Gastrocnemius medialis (tissue), 4 donors: ENCODE measurements at regions not wholly inside any gene's neighbourhood (a gene's known extent, or its start where the extent isn't known, plus 50 kb on each side); places are given as distances from the start of the nearest gene placed in this dataset.

Experiments used
- ATAC-seq, 2 donors: fragments of 150-250 bp; one replicate each; pipeline ENCODE4 v1.9.1; 2016
- DNase-seq, 2 donors: peaks; one replicate each; pipeline ENCODE4 v3.0.0-alpha.2; 2019
- H3K27ac ChIP-seq, 4 donors: fragments of 200-600 bp; sonication (generic); 1 replicate in 1 of 4; 2 replicates in 3 of 4; pipeline ENCODE4 v1.5.1; 2016 to 2018; ENCODE audit warnings: mild to moderate bottlenecking in 2 of 4, moderate library complexity in 1 of 4
- H3K27me3 ChIP-seq, 3 donors: fragments of 200-600 bp; sonication (generic) in 2 of 3; 1 replicate in 1 of 3; 2 replicates in 2 of 3; pipeline versions ENCODE4 v1.5.1 to v1.6.0; 2016 to 2019; ENCODE audit warnings: mild to moderate bottlenecking in 1 of 3, moderate library complexity in 1 of 3
- H3K36me3 ChIP-seq, 2 donors: fragments of 200-600 bp; sonication (generic) in 1 of 2; one replicate each; pipeline ENCODE4 v1.5.1; 2017 to 2018
- H3K4me1 ChIP-seq, 2 donors: fragments of 200-600 bp; sonication (generic) in 1 of 2; one replicate each; pipeline ENCODE4 v1.5.1; 2016 to 2017; ENCODE audit warnings: mild to moderate bottlenecking in 2 of 2
- H3K4me3 ChIP-seq, 4 donors: fragments of 200-600 bp; sonication (generic) in 3 of 4; 1 replicate in 1 of 4; 2 replicates in 3 of 4; pipeline ENCODE4 v1.5.1; 2016 to 2019; ENCODE audit warnings: mild to moderate bottlenecking in 2 of 4
- H3K9me3 ChIP-seq, 3 donors: fragments of 200-600 bp; sonication (generic) in 2 of 3; 1 replicate in 1 of 3; 2 replicates in 2 of 3; pipeline ENCODE4 v1.5.1; 2016 to 2019
- POLR2A ChIP-seq, 2 donors: fragments of 450-650 bp; IDR thresholded peaks; one replicate each; pipeline ENCODE4 v1.6.1; 2017; ENCODE audit warnings: antibody characterized with exemption in 2 of 2, mild to moderate bottlenecking in 2 of 2, moderate library complexity in 2 of 2
- in situ Hi-C, 4 donors: fragments of 200-750 bp; cut with MboI; loops; one replicate each; pipeline versions ENCODE4 v1.15.0 to v1.8.0; 2017; ENCODE audit warnings: low sequenced_read_pairs in 4 of 4
- intact Hi-C: fragments of 100-400 bp; cut with DNase I; formaldehyde crosslinking; loops from one replicate; pipeline ENCODE4 v1.15.1; 2023; ENCODE audit warnings: low total_unique reads
- TF ChIP-seq, protein P1 (sequence below), 5 experiments: fragments of 450-650 bp in 3 of 5; fragments of 200-600 bp in 2 of 5; sonication (generic) in 2 of 5; IDR thresholded peaks in 4 of 5; conservative IDR thresholded peaks in 1 of 5; 1 replicate in 4 of 5; 2 replicates in 1 of 5; pipeline ENCODE4 v1.5.1; 2016 to 2019; ENCODE audit warnings: antibody characterized with exemption in 5 of 5, mild to moderate bottlenecking in 3 of 5, moderate library complexity in 3 of 5

DNA sequence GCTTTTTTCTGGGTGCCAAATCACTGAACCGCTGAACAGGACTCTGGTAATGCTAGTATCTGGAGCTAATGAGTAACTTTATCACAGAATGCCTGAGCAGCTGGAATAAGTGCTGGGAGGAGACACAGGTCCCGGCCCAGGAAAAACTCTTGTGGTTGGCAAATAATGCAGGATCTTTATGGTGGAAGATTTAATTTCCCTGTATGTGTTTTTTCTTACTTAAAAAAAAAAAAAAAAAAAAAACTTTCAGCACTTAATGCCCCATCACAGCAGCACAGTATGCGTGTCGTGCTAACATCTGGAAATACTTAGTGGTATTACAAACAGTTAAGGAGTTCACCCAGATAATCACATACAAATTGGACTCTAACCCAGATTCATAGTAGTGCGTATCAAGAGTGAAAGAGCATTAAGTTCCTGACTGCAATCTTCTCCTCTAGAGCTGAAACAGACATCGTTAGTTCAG is 220.7 kb downstream of the TOMM20 start:
- Histone ChIP-seq H3K36me3 (no peaks in the 10 kb centered on the region), H3K27ac (peak overlapping the region in 1 of 4 donors; percentile 27), H3K9me3 (no peaks in the 10 kb centered on the region), H3K4me1 (peaks cover 9 to 12% of the 10 kb centered on the region in 2 donors), H3K4me3 (no peak overlapping the region), H3K27me3 (no peaks in the 10 kb centered on the region)
- intact Hi-C loops: no loop called here
- TF ChIP-seq POLR2A (IDR thresholded peaks at IDR 0.05): no peak
- TF ChIP-seq, protein P1, sequence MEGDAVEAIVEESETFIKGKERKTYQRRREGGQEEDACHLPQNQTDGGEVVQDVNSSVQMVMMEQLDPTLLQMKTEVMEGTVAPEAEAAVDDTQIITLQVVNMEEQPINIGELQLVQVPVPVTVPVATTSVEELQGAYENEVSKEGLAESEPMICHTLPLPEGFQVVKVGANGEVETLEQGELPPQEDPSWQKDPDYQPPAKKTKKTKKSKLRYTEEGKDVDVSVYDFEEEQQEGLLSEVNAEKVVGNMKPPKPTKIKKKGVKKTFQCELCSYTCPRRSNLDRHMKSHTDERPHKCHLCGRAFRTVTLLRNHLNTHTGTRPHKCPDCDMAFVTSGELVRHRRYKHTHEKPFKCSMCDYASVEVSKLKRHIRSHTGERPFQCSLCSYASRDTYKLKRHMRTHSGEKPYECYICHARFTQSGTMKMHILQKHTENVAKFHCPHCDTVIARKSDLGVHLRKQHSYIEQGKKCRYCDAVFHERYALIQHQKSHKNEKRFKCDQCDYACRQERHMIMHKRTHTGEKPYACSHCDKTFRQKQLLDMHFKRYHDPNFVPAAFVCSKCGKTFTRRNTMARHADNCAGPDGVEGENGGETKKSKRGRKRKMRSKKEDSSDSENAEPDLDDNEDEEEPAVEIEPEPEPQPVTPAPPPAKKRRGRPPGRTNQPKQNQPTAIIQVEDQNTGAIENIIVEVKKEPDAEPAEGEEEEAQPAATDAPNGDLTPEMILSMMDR (IDR thresholded peaks at IDR 0.05 in 4 of 5, conservative IDR thresholded peaks at IDR 0.05 in 1 of 5): no peak
- ATAC-seq (peak in 1 of 2 donors; percentile 26), DNase-seq (no peak)
- in situ Hi-C loops: no loop called here

DNA sequence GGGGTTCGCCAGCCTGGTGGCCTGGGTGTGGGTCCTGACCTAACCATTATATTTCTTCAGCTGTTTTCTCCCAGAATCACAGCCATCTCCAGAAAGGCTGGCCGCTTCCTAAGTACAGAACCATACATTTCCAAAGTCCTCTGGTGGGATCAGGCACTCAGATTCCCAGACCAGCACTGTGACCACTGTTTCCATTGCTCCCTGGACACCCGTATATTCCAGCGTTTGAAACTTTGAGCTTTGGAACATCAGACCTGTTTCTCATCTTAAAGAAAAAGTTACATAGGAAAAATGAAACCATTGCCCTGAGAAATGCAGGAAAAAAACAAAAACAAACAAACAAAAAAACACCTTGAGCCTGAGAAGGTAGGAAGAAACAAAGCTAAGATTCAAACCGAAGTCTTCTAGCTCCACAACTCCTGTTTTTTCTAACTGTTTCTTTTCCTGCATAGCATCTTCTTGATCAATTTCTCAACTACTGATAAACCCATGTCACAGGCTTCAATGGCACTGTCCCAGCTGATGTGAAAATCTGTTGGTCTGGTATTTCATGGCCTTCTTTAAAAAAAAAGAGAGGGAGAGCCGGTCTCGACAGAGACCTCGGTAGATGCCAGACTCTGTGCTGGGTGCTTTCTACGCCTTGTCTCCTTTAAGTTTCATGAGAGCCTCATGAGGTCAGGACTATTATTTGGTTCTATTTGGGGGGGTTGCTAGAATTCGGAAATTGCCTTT is 221.3 kb downstream of the TOMM20 start:
- intact Hi-C loops (no loop called here), in situ Hi-C loops (no loop called here)
- DNase-seq (no peak), ATAC-seq (no peak)
- H3K9me3 ChIP-seq: no peaks in the 10 kb centered on the region
- peaks cover 4 to 6% of the 10 kb centered on the region in 2 donors for H3K4me1 ChIP-seq
- no peak overlapping the region for H3K27ac ChIP-seq
- no peak overlapping the region for H3K4me3 ChIP-seq
- H3K36me3 ChIP-seq: no peaks in the 10 kb centered on the region
- TF ChIP-seq, protein P1 (IDR thresholded peaks at IDR 0.05 in 4 of 5, conservative IDR thresholded peaks at IDR 0.05 in 1 of 5): no peak
- TF ChIP-seq POLR2A (IDR thresholded peaks at IDR 0.05): no peak
- no peaks in the 10 kb centered on the region for H3K27me3 ChIP-seq

DNA sequence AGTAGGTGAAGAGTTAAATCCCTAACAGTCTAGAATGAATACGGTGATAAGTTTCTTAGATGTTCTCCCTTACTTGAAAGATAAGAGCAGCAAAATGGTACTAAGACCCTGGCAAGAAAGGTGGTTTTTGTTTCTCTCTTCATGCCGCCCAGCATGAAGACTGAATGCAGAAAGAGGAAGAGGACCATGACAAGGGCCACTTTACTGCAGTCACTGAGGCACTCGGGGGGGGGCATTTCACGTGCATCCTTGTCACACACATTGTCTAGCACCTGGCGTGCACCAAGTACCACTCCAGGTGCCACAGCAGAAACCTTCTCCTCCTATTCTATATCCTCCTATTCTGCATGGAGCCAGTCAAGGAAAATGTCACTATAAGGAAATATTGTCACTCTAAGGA is 222.0 kb downstream of the TOMM20 start:
- H3K36me3 ChIP-seq: no peaks in the 10 kb centered on the region
- no peak overlapping the region for H3K27ac ChIP-seq
- intact Hi-C loops (no loop called here), in situ Hi-C loops (no loop called here)
- ATAC-seq: no peak
- TF ChIP-seq, protein P1 (IDR thresholded peaks at IDR 0.05 in 4 of 5, conservative IDR thresholded peaks at IDR 0.05 in 1 of 5): no peak
- no peak for TF ChIP-seq POLR2A (IDR thresholded peaks at IDR 0.05)
- DNase-seq: no peak
- no peak overlapping the region for H3K4me3 ChIP-seq
- peaks cover 0 to 3% of the 10 kb centered on the region in 2 donors for H3K4me1 ChIP-seq
- H3K27me3 ChIP-seq: no peaks in the 10 kb centered on the region
- H3K9me3 ChIP-seq: no peaks in the 10 kb centered on the region

DNA sequence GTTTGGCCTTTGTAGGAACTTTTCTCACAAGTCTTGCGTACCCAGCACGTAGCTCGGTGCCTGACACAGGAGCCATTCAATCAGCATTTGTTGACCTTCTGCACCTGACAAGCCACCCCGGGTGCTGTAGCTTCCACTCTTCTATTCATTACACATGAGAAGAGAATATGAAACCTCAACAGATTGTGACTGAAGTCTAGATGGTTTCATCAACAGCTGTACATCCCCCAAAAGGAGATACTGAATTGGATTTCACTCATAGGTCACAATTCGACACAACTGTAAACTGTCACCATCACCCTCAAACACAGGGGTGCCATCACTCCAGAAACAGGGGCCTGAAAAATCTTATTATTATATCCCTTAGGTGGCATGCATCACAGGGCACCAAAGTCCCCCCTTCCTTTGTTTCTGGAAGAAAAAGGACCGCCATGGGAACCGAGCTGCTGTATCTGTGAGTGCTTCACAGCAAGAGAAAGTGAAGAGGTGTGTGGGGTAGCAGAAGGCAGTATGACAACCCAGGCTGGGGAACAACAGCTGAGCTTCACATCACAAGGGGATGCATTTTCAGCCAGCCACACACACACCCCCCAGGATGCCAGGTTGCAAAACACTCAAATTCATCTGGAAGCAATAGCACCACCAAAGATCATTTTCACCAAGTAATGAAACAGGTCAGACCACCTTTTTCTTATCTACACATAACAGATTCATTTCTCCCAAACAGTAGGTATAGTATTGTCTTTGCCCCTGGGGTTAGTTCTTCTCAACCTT is 225.7 kb downstream of the TOMM20 start:
- H3K9me3 ChIP-seq: no peaks in the 10 kb centered on the region
- no peak for ATAC-seq
- no peak for DNase-seq
- intact Hi-C loops (no loop called here), in situ Hi-C loops (no loop called here)
- no peaks in the 10 kb centered on the region for H3K27me3 ChIP-seq
- no peaks in the 10 kb centered on the region for H3K36me3 ChIP-seq
- TF ChIP-seq, protein P1 (IDR thresholded peaks at IDR 0.05 in 4 of 5, conservative IDR thresholded peaks at IDR 0.05 in 1 of 5): no peak
- TF ChIP-seq POLR2A (IDR thresholded peaks at IDR 0.05): no peak
- H3K4me3 ChIP-seq: no peak overlapping the region
- peaks cover 15 to 20% of the 10 kb centered on the region in 2 donors for H3K4me1 ChIP-seq
- H3K27ac ChIP-seq: no peak overlapping the region
